Keratinocyte (primary cell): ENCODE measurements at regions not wholly inside any gene's neighbourhood (a gene's known extent, or its start where the extent isn't known, plus 50 kb on each side); places are given as distances from the start of the nearest gene placed in this dataset.

Experiments used
- DNase-seq: peaks from one replicate; pipeline ENCODE4 v3.0.0-alpha.2; 2011; ENCODE audit warnings: low read depth, missing footprints, low spot score
- FAIRE-seq: peaks from 2 replicates; lab custom pipeline; 2011; peaks lifted over from hg19 to GRCh38; lab: Jason Lieb, UNC
- H2AFZ ChIP-seq: 2 replicates; pipeline ENCODE4 v1.6.0; 2012; ENCODE audit warnings: low read length, control low read depth, inconsistent platforms; ENCODE audit not compliant: control insufficient read depth
- H3K27ac ChIP-seq: 2 replicates; pipeline ENCODE4 v1.5.1; 2011; ENCODE audit warnings: low read length; ENCODE audit not compliant: control insufficient read depth, insufficient read depth
- H3K27me3 ChIP-seq: 3 replicates; pipeline ENCODE4 v1.6.0; 2011; ENCODE audit warnings: low read length; ENCODE audit not compliant: control insufficient read depth, insufficient read depth; ENCODE audit errors: extremely low read depth
- H3K36me3 ChIP-seq, 2 experiments: 2 replicates in 1 of 2; 3 replicates in 1 of 2; pipeline ENCODE4 v1.5.1; 2011; ENCODE audit warnings: low read length in 2 of 2, mild to moderate bottlenecking in 1 of 2; ENCODE audit not compliant: control insufficient read depth in 2 of 2, insufficient read depth in 2 of 2; ENCODE audit errors: extremely low read depth in 1 of 2
- H3K4me1 ChIP-seq: 3 replicates; pipeline ENCODE4 v1.5.1; 2011; ENCODE audit warnings: low read length; ENCODE audit not compliant: control insufficient read depth, insufficient read depth; ENCODE audit errors: extremely low read depth
- H3K4me2 ChIP-seq: 3 replicates; pipeline ENCODE4 v1.6.0; 2011; ENCODE audit warnings: low read depth, low read length; ENCODE audit not compliant: control insufficient read depth, insufficient read depth; ENCODE audit errors: extremely low read depth
- H3K4me3 ChIP-seq, 3 experiments: fragments of 200-600 bp in 1 of 3; sonication (generic) in 1 of 3; 2 replicates in 2 of 3; 3 replicates in 1 of 3; pipeline ENCODE4 v1.5.1; 2011 to 2016; ENCODE audit warnings: low read length in 3 of 3, mild to moderate bottlenecking in 3 of 3, control low read depth in 2 of 3, inconsistent platforms in 1 of 3, low read depth in 1 of 3, mixed read lengths in 1 of 3, mixed run types in 1 of 3, moderate library complexity in 1 of 3; ENCODE audit not compliant: control insufficient read depth in 2 of 3, insufficient read depth in 2 of 3; ENCODE audit errors: extremely low read depth in 1 of 3
- H3K79me2 ChIP-seq: 2 replicates; pipeline ENCODE4 v1.6.0; 2012; ENCODE audit warnings: low read length; ENCODE audit not compliant: control insufficient read depth, insufficient read depth
- H3K9ac ChIP-seq: 3 replicates; pipeline ENCODE4 v1.6.0; 2011; ENCODE audit warnings: low read length; ENCODE audit not compliant: control insufficient read depth, insufficient read depth; ENCODE audit errors: extremely low read depth
- H3K9me1 ChIP-seq: 3 replicates; pipeline ENCODE4 v1.6.0; 2011; ENCODE audit warnings: low read length; ENCODE audit not compliant: control insufficient read depth, insufficient read depth; ENCODE audit errors: extremely low read depth
- H3K9me3 ChIP-seq: 2 replicates; pipeline ENCODE4 v1.5.1; 2012; ENCODE audit warnings: low read depth, low read length; ENCODE audit not compliant: control insufficient read depth
- H4K20me1 ChIP-seq: 3 replicates; pipeline ENCODE4 v1.6.0; 2011; ENCODE audit warnings: low read length; ENCODE audit not compliant: control insufficient read depth, insufficient read depth; ENCODE audit errors: extremely low read depth
- EZH2 ChIP-seq: IDR thresholded peaks from one replicate; pipeline ENCODE4 v1.6.1; 2012; ENCODE audit warnings: inconsistent platforms, mild to moderate bottlenecking, low read length, moderate library complexity
- dilution Hi-C: fragments of 300-500 bp; cut with MboI; formaldehyde crosslinking; loops from one replicate; pipeline ENCODE4 v1.7.0; 2020; ENCODE audit warnings: low sequenced_read_pairs; ENCODE audit not compliant: extremely low pct_ligation_motif_present
- TF ChIP-seq, protein P1 (sequence below), 3 experiments: IDR thresholded peaks in 1 of 3; conservative IDR thresholded peaks in 1 of 3; optimal IDR thresholded peaks in 1 of 3; 2 replicates in 2 of 3; 3 replicates in 1 of 3; pipeline versions ENCODE3 to v1.5.1; 2011; ENCODE audit warnings: low read length in 3 of 3, mild to moderate bottlenecking in 3 of 3, moderate library complexity in 2 of 3, control low read depth in 1 of 3, inconsistent platforms in 1 of 3; ENCODE audit not compliant: insufficient read depth in 2 of 3; ENCODE audit errors: extremely low read depth in 1 of 3

GRCh38 chr6:103191391-103192093, 1668.2 kb downstream of the HACE1 start:
- no peak overlapping the region for H3K9ac ChIP-seq
- H3K9me3 ChIP-seq, result peaks cover 2% of the 10 kb centered on the region
- no peaks in the 10 kb centered on the region for H3K27me3 ChIP-seq
- H3K4me2 ChIP-seq, result no peak overlapping the region
- H3K4me3 ChIP-seq, result no peak overlapping the region
- no peak overlapping the region for H2AFZ ChIP-seq
- dilution Hi-C loops, result no loop called here
- DNase-seq, result no peak
- H3K9me1 ChIP-seq, result no peaks in the 10 kb centered on the region
- no peak for TF ChIP-seq EZH2
- TF ChIP-seq, protein P1, sequence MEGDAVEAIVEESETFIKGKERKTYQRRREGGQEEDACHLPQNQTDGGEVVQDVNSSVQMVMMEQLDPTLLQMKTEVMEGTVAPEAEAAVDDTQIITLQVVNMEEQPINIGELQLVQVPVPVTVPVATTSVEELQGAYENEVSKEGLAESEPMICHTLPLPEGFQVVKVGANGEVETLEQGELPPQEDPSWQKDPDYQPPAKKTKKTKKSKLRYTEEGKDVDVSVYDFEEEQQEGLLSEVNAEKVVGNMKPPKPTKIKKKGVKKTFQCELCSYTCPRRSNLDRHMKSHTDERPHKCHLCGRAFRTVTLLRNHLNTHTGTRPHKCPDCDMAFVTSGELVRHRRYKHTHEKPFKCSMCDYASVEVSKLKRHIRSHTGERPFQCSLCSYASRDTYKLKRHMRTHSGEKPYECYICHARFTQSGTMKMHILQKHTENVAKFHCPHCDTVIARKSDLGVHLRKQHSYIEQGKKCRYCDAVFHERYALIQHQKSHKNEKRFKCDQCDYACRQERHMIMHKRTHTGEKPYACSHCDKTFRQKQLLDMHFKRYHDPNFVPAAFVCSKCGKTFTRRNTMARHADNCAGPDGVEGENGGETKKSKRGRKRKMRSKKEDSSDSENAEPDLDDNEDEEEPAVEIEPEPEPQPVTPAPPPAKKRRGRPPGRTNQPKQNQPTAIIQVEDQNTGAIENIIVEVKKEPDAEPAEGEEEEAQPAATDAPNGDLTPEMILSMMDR (optimal IDR thresholded peaks at IDR 0.05 in 1 of 3, IDR thresholded peaks at IDR 0.05 in 1 of 3, conservative IDR thresholded peaks at IDR 0.05 in 1 of 3; ENCODE audit: extremely low read depth in 1 of 3, insufficient read depth in 2 of 3, low read length in 3 of 3), result no peak
- no peaks in the 10 kb centered on the region for H4K20me1 ChIP-seq
- no peaks in the 10 kb centered on the region for H3K79me2 ChIP-seq
- no peaks in the 10 kb centered on the region for H3K4me1 ChIP-seq
- no peak overlapping the region for H3K27ac ChIP-seq
- H3K36me3 ChIP-seq, result no peaks in the 10 kb centered on the region
- no peak for FAIRE-seq

DNA sequence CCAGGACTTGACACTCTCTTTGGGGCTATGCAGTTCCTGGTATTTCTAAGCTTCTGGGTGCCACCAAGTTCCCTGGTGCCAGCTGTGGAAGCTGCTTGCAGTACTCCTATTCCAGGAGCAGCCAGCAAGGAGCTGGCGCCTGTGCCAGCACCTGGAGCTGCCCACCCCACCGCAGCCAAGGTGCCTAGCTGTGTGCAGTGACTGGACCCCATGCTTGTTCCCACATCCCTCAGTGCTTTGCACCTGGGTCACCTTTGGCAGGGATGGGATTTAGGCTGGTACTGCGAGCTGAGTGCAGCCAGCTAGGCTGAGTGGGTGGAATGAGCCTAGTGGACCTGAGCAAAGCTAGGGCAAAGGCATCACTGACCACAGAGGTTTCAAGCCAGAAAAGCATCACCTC, 1674.9 kb downstream of the HACE1 start:
- no peak for DNase-seq
- no peaks in the 10 kb centered on the region for H3K79me2 ChIP-seq
- TF ChIP-seq, protein P1 (optimal IDR thresholded peaks at IDR 0.05 in 1 of 3, IDR thresholded peaks at IDR 0.05 in 1 of 3, conservative IDR thresholded peaks at IDR 0.05 in 1 of 3; ENCODE audit: extremely low read depth in 1 of 3, insufficient read depth in 2 of 3, low read length in 3 of 3), result no peak
- TF ChIP-seq EZH2, result no peak
- no peak for FAIRE-seq
- no peaks in the 10 kb centered on the region for H4K20me1 ChIP-seq
- no peak overlapping the region for H3K9ac ChIP-seq
- H2AFZ ChIP-seq, result no peak overlapping the region
- H3K4me1 ChIP-seq, result no peaks in the 10 kb centered on the region
- peaks cover 3% of the 10 kb centered on the region for H3K9me3 ChIP-seq
- H3K36me3 ChIP-seq, result no peaks in the 10 kb centered on the region
- no peak overlapping the region for H3K4me3 ChIP-seq
- no peak overlapping the region for H3K27ac ChIP-seq
- no peaks in the 10 kb centered on the region for H3K27me3 ChIP-seq
- dilution Hi-C loops, result no loop called here
- no peaks in the 10 kb centered on the region for H3K9me1 ChIP-seq
- H3K4me2 ChIP-seq, result no peak overlapping the region
